Fibroblast of mammary gland (primary cell): ENCODE measurements at regions not wholly inside any gene's neighbourhood (a gene's known extent, or its start where the extent isn't known, plus 50 kb on each side); places are given as distances from the start of the nearest gene placed in this dataset.

Experiments used
- DNase-seq: peaks from one replicate; pipeline ENCODE4 v3.0.0-alpha.2; 2010; ENCODE audit warnings: low read depth
- H3K4me3 ChIP-seq: 2 replicates; pipeline ENCODE4 v1.5.1; 2011; ENCODE audit warnings: low read depth, mild to moderate bottlenecking, low read length, moderate library complexity; ENCODE audit not compliant: control insufficient read depth
- CTCF ChIP-seq: conservative IDR thresholded peaks from 2 replicates; pipeline ENCODE4 v1.5.1; 2011; ENCODE audit warnings: low read depth, low read length, inconsistent platforms; ENCODE audit not compliant: control insufficient read depth, insufficient read depth

GRCh38 chr2:78407960-78408794 lies 617.3 kb upstream of the REG3G start:
- TF ChIP-seq CTCF = no peak
- DNase-seq = no peak
- H3K4me3 ChIP-seq = no peak overlapping the region

GRCh38 chr2:78408795-78409118 lies 616.7 kb upstream of the REG3G start:
- DNase-seq = no peak
- no peak for TF ChIP-seq CTCF
- no peak overlapping the region for H3K4me3 ChIP-seq

GRCh38 chr2:78411303-78411702 lies 614.2 kb upstream of the REG3G start:
- no peak for DNase-seq
- no peak for TF ChIP-seq CTCF
- no peak overlapping the region for H3K4me3 ChIP-seq

- TF ChIP-seq CTCF = no peak
- DNase-seq = no peak
- H3K4me3 ChIP-seq = no peak overlapping the region
Observed at GRCh38 chr2:78416625-78417300, 608.7 kb upstream of the REG3G start.

GRCh38 chr2:78417355-78417754 lies 608.1 kb upstream of the REG3G start:
- no peak for TF ChIP-seq CTCF
- no peak overlapping the region for H3K4me3 ChIP-seq
- no peak for DNase-seq

GRCh38 chr2:78418021-78418420 lies 607.5 kb upstream of the REG3G start:
- TF ChIP-seq CTCF = no peak
- no peak overlapping the region for H3K4me3 ChIP-seq
- DNase-seq = no peak

GRCh38 chr2:78420132-78420531 lies 605.4 kb upstream of the REG3G start:
- TF ChIP-seq CTCF = no peak
- no peak for DNase-seq
- no peak overlapping the region for H3K4me3 ChIP-seq
